Spleen (tissue), 11 donors: ENCODE measurements at regions not wholly inside any gene's neighbourhood (a gene's known extent, or its start where the extent isn't known, plus 50 kb on each side); places are given as distances from the start of the nearest gene placed in this dataset.

Source experiments
- DNase-seq: peaks from one replicate; pipeline ENCODE4 v3.0.0-alpha.2; 2020
- H3K27ac ChIP-seq, 8 donors: fragments of 200-600 bp; sonication (generic) in 7 of 8; 1 replicate in 4 of 8; 2 replicates in 4 of 8; pipeline versions ENCODE4 v1.5.0 to v1.8.0; 2016 to 2021; ENCODE audit warnings: inconsistent platforms in 4 of 8, mild to moderate bottlenecking in 4 of 8, moderate library complexity in 1 of 8
- H3K27me3 ChIP-seq, 7 donors: fragments of 200-600 bp; sonication (generic) in 6 of 7; replicated peaks in 1 of 7; 1 replicate in 4 of 7; 2 replicates in 3 of 7; pipeline versions ENCODE4 v1.5.0 to v1.8.0; 2016 to 2021; ENCODE audit warnings: inconsistent platforms in 3 of 7, mild to moderate bottlenecking in 1 of 7
- H3K36me3 ChIP-seq, 6 donors: fragments of 200-600 bp; sonication (generic) in 5 of 6; 1 replicate in 4 of 6; 2 replicates in 2 of 6; pipeline versions ENCODE4 v1.5.0 to v1.8.0; 2016 to 2021; ENCODE audit warnings: inconsistent platforms in 2 of 6
- H3K4me1 ChIP-seq, 6 donors: fragments of 200-600 bp; sonication (generic) in 5 of 6; 1 replicate in 3 of 6; 2 replicates in 3 of 6; pipeline versions ENCODE4 v1.5.0 to v1.8.0; 2016 to 2021; ENCODE audit warnings: inconsistent platforms in 3 of 6
- H3K4me3 ChIP-seq, 8 donors: fragments of 200-600 bp; sonication (generic) in 7 of 8; 1 replicate in 4 of 8; 2 replicates in 4 of 8; pipeline versions ENCODE4 v1.5.0 to v1.8.0; 2016 to 2021; ENCODE audit warnings: inconsistent platforms in 4 of 8, mild to moderate bottlenecking in 4 of 8, moderate library complexity in 2 of 8
- H3K9me3 ChIP-seq, 8 donors: fragments of 200-600 bp; sonication (generic) in 7 of 8; 1 replicate in 4 of 8; 2 replicates in 4 of 8; pipeline versions ENCODE4 v1.5.0 to v1.8.0; 2016 to 2021; ENCODE audit warnings: inconsistent platforms in 4 of 8
- CTCF ChIP-seq, 11 experiments: fragments of 200-600 bp in 7 of 11; fragments of 450-650 bp in 4 of 11; sonication (generic) in 4 of 11; IDR thresholded peaks in 8 of 11; conservative IDR thresholded peaks in 3 of 11; 1 replicate in 7 of 11; 2 replicates in 4 of 11; pipeline versions ENCODE4 v1.4.0 to v1.8.0; 2016 to 2021; ENCODE audit warnings: antibody characterized with exemption in 11 of 11, inconsistent platforms in 4 of 11, mild to moderate bottlenecking in 1 of 11
- POLR2A ChIP-seq, 3 donors: fragments of 450-650 bp; IDR thresholded peaks; one replicate each; pipeline ENCODE4 v1.5.1; 2017; ENCODE audit warnings: antibody characterized with exemption in 3 of 3, mild to moderate bottlenecking in 1 of 3
- POLR2AphosphoS5 ChIP-seq, 3 donors: sonication (generic); formaldehyde crosslinking; IDR thresholded peaks; one replicate each; pipeline ENCODE4 v1.5.1; 2017; ENCODE audit warnings: antibody characterized with exemption in 3 of 3
- WGBS, 5 donors: extraction: QIAGEN DNeasy Blood & Tissue Kit in 3 of 5; methylation state at CpG; one replicate each; pipeline versions ENCODE4 v1.1.5 to v1.1.7; 2013 to 2018; 5-methylcytosine and 5-hydroxymethylcytosine counted together
- intact Hi-C: fragments of 100-400 bp; cut with DNase I; formaldehyde crosslinking; loops from one replicate; pipeline ENCODE4 v1.15.0; 2023; ENCODE audit warnings: low total_unique reads
- donor health status: healthy with polysubstance abuse.
- donor health status: DM: no; HTN: no; CAD: no; lungs with moderate emphysema.
- donor health status: DM: no; HTN: no; CAD: no.
- donor health status: Bipolar disorder and iron deficiency.
- donor health status: healthy.
- donor health status: DM: no; HTN: no; CAD: no.
- donor health status: DM: yes; HTN: yes; CAD: no.

GRCh38 chr6:106773996-106774629 is 144.7 kb downstream of the QRSL1 start:
- intact Hi-C loops = no loop called here
- peaks cover 6 to 40% (median 28%) of the 10 kb centered on the region in 8 donors for H3K9me3 ChIP-seq
- H3K36me3 ChIP-seq = no peaks in the 10 kb centered on the region
- TF ChIP-seq POLR2AphosphoS5 (IDR thresholded peaks at IDR 0.05) (no peak), CTCF (IDR thresholded peaks at IDR 0.05 in 8 of 11, conservative IDR thresholded peaks at IDR 0.05 in 3 of 11) (no peak), POLR2A (IDR thresholded peaks at IDR 0.05) (no peak)
- H3K4me3 ChIP-seq = no peak overlapping the region
- no peak overlapping the region for H3K27ac ChIP-seq
- no peaks in the 10 kb centered on the region for H3K4me1 ChIP-seq
- H3K27me3 ChIP-seq = no peaks in the 10 kb centered on the region
- WGBS, 5 donors = 84 to 93% (median 86%) methylated on average over 8 of the region's 8 CpGs
- DNase-seq = no peak

GRCh38 chr6:106773522-106773921 is 144.1 kb downstream of the QRSL1 start:
- no peak for DNase-seq

GRCh38 chr6:106772270-106773142 is 143.1 kb downstream of the QRSL1 start:
- no peak for DNase-seq
- Histone ChIP-seq H3K36me3 (no peaks in the 10 kb centered on the region), H3K4me3 (no peak overlapping the region), H3K9me3 (peaks cover 6 to 43% (median 28%) of the 10 kb centered on the region in 8 donors), H3K27ac (no peak overlapping the region), H3K27me3 (no peaks in the 10 kb centered on the region), H3K4me1 (no peaks in the 10 kb centered on the region)
- WGBS, 5 donors = 83 to 95% (median 90%) methylated on average over 7 of the region's 7 CpGs
- no peak for TF ChIP-seq POLR2AphosphoS5 (IDR thresholded peaks at IDR 0.05)
- no peak for TF ChIP-seq POLR2A (IDR thresholded peaks at IDR 0.05)
- TF ChIP-seq CTCF (IDR thresholded peaks at IDR 0.05 in 8 of 11, conservative IDR thresholded peaks at IDR 0.05 in 3 of 11) = no peak
- intact Hi-C loops = no loop called here

More at GRCh38 chr6:106773522-106773921, 144.1 kb downstream of the QRSL1 start:
- no peaks in the 10 kb centered on the region for H3K36me3 ChIP-seq
- H3K9me3 ChIP-seq = peaks cover 6 to 40% (median 28%) of the 10 kb centered on the region in 8 donors
- no peak overlapping the region for H3K27ac ChIP-seq
- no peaks in the 10 kb centered on the region for H3K27me3 ChIP-seq
- H3K4me3 ChIP-seq = no peak overlapping the region
- TF ChIP-seq POLR2AphosphoS5 (IDR thresholded peaks at IDR 0.05) (no peak), POLR2A (IDR thresholded peaks at IDR 0.05) (no peak)
- no peaks in the 10 kb centered on the region for H3K4me1 ChIP-seq
- 54 to 63% (median 58%) methylated on average over 3 of the region's 3 CpGs for WGBS, 5 donors
- intact Hi-C loops = no loop called here

GRCh38 chr6:106771822-106772221 is 142.4 kb downstream of the QRSL1 start:
- no peaks in the 10 kb centered on the region for H3K4me1 ChIP-seq
- H3K27ac ChIP-seq = no peak overlapping the region
- TF ChIP-seq POLR2AphosphoS5 (IDR thresholded peaks at IDR 0.05) = no peak
- no peak for TF ChIP-seq CTCF (IDR thresholded peaks at IDR 0.05 in 8 of 11, conservative IDR thresholded peaks at IDR 0.05 in 3 of 11)
- no peaks in the 10 kb centered on the region for H3K27me3 ChIP-seq
- no peak overlapping the region for H3K4me3 ChIP-seq
- intact Hi-C loops = no loop called here
- WGBS, 5 donors = 79 to 96% (median 94%) methylated on average over 4 of the region's 4 CpGs
- no peaks in the 10 kb centered on the region for H3K36me3 ChIP-seq
- no peak for DNase-seq
- H3K9me3 ChIP-seq = peaks cover 6 to 43% (median 28%) of the 10 kb centered on the region in 8 donors
